ENCODE measurements at regions not wholly inside any gene's neighbourhood (a gene's known extent, or its start where the extent isn't known, plus 50 kb on each side); places are given as distances from the start of the nearest gene placed in this dataset.

GRCh38 chr4:145346081-145346480 is 135.6 kb upstream of the SMAD1 start:
- DNase-seq (ENCODE audit: low read depth in 2 of 2) = no peak

DNA sequence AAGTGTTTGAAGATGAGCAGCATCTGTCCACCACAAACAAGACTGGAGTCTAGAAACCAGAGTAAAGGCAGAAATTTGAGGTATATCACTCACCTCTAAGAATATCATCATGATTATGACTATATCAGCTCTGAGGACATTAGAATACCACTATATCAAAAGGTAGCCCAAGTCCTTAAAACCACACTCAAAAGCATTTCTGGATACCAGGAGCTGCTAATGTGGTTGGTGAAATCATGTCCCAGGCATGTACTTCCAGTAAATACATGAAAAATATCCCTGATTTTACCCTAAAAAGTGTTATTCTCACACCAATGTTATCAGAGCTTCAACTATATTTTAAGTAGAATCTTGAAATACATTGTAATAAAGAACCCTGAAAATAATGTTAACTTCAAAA is 136.3 kb upstream of the SMAD1 start:
- DNase-seq (ENCODE audit: low read depth in 2 of 2) = no peak

DNA sequence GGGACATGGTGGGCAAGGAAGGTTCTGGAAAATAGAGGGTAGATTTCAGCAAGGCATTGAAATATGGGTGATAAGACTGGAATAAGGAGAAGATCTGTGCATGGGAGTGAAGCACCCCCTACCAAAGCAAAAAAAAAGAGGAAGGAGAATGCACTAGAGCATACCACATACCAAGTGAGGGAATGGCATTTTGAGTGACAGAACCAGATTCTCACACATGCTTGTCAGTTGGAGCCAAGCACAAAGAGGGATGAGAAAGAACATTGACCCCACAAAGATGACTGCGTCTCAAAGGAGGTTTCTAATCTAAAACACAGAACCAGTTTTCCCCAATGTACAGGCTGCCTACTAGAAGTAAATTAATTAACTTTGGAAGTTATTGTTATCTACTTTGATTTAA is 140.3 kb upstream of the SMAD1 start:
- DNase-seq (ENCODE audit: low read depth in 2 of 2) = no peak

GRCh38 chr4:145340071-145340675 is 141.5 kb upstream of the SMAD1 start:
- no peak for DNase-seq (ENCODE audit: low read depth in 2 of 2)

DNA sequence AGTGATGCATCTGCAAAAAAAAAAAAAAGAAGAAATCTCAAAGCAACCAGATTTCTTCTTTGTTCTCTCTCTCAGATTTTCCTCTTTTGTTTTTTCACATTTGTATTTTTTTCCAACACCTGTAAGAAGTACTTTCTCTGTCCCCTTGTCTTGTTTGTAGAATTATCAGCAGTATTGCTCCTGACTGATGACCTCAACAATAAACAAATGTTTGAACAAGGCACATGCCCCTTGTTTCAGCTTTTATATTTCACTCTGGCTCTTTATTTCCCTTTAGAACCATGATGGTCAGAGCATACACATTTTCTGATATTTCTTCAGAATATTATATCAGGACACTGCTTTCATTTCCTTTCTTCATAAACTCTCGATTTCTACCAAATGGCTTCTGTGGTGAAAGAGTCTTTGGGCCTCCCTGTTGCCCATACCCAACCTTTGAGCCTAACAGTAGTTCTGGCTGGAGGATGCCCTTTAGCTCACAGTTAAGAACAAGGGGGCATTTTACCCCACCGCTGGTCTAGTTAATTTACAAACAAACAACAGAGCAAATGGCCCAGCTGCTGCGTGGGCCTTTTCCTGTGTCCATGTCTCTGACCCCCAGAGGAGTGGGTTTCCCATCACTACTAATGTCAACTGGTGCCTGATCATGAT is 142.5 kb upstream of the SMAD1 start:
- no peak for DNase-seq (ENCODE audit: low read depth in 2 of 2)

- DNase-seq (ENCODE audit: low read depth in 2 of 2) = no peak
Measured at GRCh38 chr4:145338568-145338967, 143.1 kb upstream of the SMAD1 start.

DNA sequence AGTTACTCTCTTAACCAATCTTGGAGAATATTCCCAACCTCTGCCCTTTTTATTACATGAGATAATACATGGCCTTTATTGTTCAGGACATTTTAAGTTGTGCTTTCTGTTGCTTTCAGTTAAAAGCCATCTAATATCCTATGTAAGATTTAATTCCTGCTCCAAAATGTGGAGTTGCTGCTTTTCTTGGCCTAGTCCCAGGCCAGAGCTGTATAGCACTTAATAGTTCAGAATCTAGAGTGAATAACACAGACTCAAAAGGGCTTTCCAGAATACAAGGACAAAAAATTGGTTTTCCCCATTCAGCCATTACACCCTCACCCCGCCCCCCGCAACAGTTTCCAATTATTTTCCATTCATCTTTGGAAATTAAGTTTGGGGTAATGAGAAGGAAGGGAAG is 144.3 kb upstream of the SMAD1 start:
- DNase-seq (ENCODE audit: low read depth in 2 of 2) = no peak

GRCh38 chr4:145333786-145334185 is 147.9 kb upstream of the SMAD1 start:
- no peak for DNase-seq (ENCODE audit: low read depth in 2 of 2)

DNA sequence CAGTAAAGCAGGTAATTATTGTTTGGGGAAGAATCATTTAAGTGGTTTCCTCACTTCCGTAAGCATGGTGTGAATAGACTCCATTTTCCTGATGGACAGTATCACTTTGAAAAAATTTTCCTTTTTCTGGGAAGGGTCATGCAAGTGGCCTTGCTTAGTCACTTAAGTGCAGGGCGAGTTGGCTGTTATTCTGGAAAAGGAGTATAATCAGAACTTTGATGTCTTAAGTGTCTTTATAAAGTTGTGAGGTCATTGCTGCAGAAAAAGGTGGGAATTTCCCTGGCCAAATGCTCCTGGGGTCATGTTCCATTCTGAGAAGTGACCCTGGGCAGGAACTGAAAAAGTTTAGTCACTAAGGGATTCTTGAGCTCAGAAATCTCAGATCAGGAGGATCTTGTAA is 146.1 kb upstream of the OTUD4 start:
- no peak for DNase-seq (ENCODE audit: low read depth in 2 of 2)

DNA sequence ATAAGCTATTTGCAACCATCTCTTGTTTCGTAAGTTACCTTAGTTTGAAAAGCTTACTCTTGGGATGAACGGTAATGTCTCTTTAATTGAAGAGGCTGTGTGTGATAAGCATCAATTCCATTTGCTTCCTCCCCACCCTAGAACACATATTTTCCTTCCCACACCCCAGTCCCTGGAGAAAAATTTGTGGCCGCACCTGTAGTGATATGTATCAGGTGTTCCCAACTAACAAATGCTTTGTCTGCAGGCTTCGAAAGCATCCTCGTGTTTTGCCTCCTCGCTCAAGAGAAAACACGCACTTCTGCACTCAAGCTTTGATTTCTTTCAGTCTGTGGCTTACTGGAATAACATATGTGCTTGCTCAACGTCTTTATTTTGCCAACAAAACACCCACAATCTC is 143.8 kb upstream of the OTUD4 start:
- DNase-seq (ENCODE audit: low read depth in 2 of 2) = no peak

DNA sequence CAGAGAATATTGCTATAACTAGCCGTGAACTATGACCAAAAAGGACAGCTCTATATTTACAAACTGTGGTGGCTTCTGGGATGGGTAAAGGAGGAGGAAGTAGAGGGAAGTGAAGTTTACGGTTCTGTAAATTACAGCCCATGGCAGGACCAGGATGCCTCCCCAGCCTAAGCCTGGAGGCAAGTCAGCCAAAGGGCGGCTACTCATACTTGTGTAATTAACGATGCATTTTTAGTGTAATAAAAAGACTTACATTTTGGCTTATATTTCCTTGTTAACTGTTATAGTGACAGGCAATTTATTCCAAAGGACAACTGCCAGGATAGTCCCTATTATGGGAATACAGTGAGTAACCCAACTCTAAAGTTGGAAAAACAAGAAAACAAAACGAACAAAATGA is 139.9 kb upstream of the OTUD4 start:
- DNase-seq (ENCODE audit: low read depth in 2 of 2) = no peak

- DNase-seq (ENCODE audit: low read depth in 2 of 2) = no peak
Measured at GRCh38 chr4:145319751-145320150, 139.4 kb upstream of the OTUD4 start.

DNA sequence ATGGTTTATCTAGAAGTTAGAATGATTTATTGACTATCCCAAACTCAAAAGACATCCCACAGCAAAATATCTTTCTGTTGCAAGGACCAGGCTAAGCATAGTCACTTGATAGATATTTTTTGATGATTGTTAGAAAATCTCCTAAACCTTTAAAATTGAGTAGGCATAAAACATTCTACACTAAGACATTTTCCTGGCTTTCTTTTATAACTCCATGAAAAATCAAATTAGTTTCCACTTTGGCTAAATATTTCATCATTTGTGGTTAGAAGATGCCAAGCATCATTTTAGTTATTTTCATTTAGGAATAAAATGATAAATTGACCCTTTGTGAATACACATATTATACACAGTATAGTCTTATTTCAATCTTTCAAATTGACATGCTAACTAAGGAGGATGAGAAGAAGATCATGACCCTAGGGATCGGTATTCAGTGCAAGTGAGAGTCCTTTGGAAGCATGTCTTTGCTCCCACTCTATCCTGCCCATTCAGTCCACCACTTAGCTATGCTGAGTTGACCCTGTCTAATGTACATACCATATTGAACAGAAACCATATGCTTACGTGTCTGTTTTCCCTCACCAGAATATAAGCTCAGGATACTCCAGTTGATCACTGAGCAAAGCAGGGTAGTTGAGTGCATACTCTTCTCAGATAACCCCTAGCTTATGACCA is 136.6 kb upstream of the OTUD4 start:
- no peak for DNase-seq (ENCODE audit: low read depth in 2 of 2)

GRCh38 chr4:145315811-145316225 is 135.4 kb upstream of the OTUD4 start:
- no peak for DNase-seq (ENCODE audit: low read depth in 2 of 2)

- no peak for DNase-seq (ENCODE audit: low read depth in 2 of 2)
Measured at GRCh38 chr4:145308598-145308997, 128.2 kb upstream of the OTUD4 start.

- no peak for DNase-seq (ENCODE audit: low read depth in 2 of 2)
Measured at GRCh38 chr4:145307763-145308430, 127.5 kb upstream of the OTUD4 start.

GRCh38 chr4:145307120-145307519 is 126.7 kb upstream of the OTUD4 start:
- DNase-seq (ENCODE audit: low read depth in 2 of 2) = no peak

DNA sequence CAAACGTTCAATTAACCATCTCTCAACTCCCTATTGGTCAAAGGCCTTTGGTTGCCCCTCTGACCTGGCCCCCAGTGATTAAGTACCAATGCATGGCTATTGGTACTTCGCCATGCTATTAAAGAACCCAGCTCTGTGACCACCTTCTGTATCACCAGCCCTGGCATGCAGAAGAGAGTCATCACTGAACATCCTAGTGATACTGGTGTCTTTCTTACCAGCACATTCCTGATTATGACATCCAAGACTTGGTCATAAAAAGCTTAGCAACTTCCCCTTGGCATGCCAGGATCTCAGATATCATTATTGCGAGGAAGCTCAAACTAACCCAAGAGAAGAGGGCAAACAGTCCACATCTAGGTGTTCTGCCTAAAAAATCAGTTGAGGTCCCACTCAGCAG is 122.3 kb upstream of the OTUD4 start:
- no peak for DNase-seq (ENCODE audit: low read depth in 2 of 2)

- DNase-seq (ENCODE audit: low read depth in 2 of 2) = no peak
Measured at GRCh38 chr4:145301386-145302080, 121.1 kb upstream of the OTUD4 start.

GRCh38 chr4:145299380-145300076 is 119.1 kb upstream of the OTUD4 start:
- DNase-seq (ENCODE audit: low read depth in 2 of 2) = peak in 1 of 2 donors; percentile 9

DNA sequence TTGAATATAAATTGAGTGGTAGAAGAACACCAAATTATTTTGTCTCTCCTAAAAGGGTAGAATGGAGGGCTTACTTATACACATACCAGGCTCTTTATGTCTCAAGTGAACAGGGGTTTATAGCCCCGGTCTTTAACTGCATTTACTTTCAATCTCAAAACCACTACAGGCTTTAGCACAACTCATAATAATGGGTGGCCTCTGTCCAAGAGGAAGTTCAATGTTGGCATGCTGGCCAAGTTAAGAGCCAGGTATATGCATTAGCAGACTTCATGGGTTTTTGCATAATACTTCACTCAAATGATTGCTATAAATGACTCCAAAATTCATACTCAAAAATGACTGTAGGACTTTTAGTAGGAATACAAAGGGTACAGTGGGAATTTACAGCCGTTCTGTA is 118.5 kb upstream of the OTUD4 start:
- DNase-seq (ENCODE audit: low read depth in 2 of 2) = no peak

DNA sequence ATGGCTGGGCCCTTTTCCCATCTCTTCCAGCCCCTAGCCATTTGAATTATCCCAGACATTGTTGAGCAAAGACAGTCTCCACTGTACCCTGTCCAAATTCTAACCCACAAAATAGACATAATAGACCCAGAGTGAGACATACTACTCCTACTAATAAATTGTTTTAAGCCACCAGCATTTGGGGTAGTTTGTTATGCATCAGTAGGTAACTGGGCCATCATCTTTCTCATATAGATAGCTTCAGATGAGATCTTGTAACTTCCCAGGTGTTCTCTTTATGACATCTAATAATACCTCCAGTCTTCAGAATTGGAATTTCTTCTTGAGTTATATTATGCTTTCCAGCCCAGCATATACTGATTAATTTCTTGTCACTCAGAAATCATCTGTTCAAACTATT is 117.2 kb upstream of the OTUD4 start:
- DNase-seq (ENCODE audit: low read depth in 2 of 2) = no peak

Measured in stimulated activated CD8-positive, alpha-beta memory T cell treated with anti-CD3 and anti-CD28 coated beads, Interleukin-2, amount 100 ng/mL, for 1 hour (primary cell).